SH-SY5Y (cell line): ENCODE measurements at regions not wholly inside any gene's neighbourhood (a gene's known extent, or its start where the extent isn't known, plus 50 kb on each side); places are given as distances from the start of the nearest gene placed in this dataset.

ENCODE experiments used
- GATA2 ChIP-seq: IDR thresholded peaks from 2 replicates; pipeline ENCODE4 v1.6.1; 2011; ENCODE audit warnings: mild to moderate bottlenecking, low read depth, low read length
- GATA3 ChIP-seq: IDR thresholded peaks from 2 replicates; pipeline ENCODE4 v1.6.1; 2011; ENCODE audit warnings: low read depth, mild to moderate bottlenecking, low read length, moderate library complexity

DNA sequence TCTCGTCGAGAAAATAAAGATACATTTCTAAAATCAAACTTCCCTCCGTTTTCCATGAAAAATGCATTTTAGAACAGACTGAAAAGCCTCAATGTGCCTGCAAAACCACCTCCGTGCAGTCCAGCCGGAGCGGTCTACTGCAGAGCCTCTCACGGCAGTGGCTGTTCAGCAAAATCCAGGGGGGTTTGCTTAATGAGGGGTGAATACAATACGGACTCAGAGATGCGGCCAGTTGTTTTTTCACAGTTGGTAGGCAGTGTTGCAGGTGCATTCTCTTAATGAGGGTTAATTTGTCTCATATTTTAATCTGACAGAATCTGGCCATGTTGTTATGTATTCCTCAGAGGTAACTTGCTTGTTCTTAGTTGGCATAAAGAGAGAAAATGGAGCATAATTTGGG, 223.0 kb downstream of the EBLN2 start:
- no peak for TF ChIP-seq GATA2
- no peak for TF ChIP-seq GATA3
